ENCODE measurements at regions not wholly inside any gene's neighbourhood (a gene's known extent, or its start where the extent isn't known, plus 50 kb on each side); places are given as distances from the start of the nearest gene placed in this dataset.

DNA sequence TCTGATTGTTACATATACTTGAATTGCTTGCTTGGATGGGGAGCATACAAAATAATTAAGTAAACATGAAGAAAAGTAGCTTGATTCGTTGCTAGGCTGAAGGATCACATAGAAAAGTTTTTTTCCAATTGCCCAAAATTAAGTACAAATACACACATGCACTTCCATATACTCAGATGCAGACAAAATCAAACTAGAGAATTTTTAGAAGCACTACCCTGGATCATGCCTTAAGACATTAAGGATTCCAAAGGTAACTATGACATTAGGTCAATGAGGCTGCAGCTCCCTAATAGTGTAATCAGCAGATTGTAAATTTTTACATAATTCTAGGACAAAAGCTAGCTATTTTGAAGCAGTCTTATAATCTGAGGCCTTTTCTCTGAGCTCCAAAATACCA lies 216.9 kb upstream of the TMEM161B start:
- H3K4me3 Mint-ChIP-seq, result no peak overlapping the region
- TF ChIP-seq NANOG (IDR thresholded peaks at IDR 0.05; ENCODE audit: borderline replicate concordance) (no peak), EZH2 (IDR thresholded peaks at IDR 0.05; ENCODE audit: low read depth, unreplicated experiment) (no peak), ZNF331 (CRISPR knock-in tag; IDR thresholded peaks at IDR 0.05; ENCODE audit: low read depth) (no peak), CREB1 (CRISPR knock-in tag; IDR thresholded peaks at IDR 0.05; ENCODE audit: low read depth) (no peak), EZH2phosphoT487 (IDR thresholded peaks at IDR 0.05; ENCODE audit: unreplicated experiment) (no peak)
- TF ChIP-seq, protein P1, sequence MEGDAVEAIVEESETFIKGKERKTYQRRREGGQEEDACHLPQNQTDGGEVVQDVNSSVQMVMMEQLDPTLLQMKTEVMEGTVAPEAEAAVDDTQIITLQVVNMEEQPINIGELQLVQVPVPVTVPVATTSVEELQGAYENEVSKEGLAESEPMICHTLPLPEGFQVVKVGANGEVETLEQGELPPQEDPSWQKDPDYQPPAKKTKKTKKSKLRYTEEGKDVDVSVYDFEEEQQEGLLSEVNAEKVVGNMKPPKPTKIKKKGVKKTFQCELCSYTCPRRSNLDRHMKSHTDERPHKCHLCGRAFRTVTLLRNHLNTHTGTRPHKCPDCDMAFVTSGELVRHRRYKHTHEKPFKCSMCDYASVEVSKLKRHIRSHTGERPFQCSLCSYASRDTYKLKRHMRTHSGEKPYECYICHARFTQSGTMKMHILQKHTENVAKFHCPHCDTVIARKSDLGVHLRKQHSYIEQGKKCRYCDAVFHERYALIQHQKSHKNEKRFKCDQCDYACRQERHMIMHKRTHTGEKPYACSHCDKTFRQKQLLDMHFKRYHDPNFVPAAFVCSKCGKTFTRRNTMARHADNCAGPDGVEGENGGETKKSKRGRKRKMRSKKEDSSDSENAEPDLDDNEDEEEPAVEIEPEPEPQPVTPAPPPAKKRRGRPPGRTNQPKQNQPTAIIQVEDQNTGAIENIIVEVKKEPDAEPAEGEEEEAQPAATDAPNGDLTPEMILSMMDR (conservative IDR thresholded peaks at IDR 0.05; ENCODE audit: low read depth in 2 of 2), result no peak
- TF ChIP-seq, protein P2, sequence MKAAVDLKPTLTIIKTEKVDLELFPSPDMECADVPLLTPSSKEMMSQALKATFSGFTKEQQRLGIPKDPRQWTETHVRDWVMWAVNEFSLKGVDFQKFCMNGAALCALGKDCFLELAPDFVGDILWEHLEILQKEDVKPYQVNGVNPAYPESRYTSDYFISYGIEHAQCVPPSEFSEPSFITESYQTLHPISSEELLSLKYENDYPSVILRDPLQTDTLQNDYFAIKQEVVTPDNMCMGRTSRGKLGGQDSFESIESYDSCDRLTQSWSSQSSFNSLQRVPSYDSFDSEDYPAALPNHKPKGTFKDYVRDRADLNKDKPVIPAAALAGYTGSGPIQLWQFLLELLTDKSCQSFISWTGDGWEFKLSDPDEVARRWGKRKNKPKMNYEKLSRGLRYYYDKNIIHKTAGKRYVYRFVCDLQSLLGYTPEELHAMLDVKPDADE (IDR thresholded peaks at IDR 0.05), result no peak

DNA sequence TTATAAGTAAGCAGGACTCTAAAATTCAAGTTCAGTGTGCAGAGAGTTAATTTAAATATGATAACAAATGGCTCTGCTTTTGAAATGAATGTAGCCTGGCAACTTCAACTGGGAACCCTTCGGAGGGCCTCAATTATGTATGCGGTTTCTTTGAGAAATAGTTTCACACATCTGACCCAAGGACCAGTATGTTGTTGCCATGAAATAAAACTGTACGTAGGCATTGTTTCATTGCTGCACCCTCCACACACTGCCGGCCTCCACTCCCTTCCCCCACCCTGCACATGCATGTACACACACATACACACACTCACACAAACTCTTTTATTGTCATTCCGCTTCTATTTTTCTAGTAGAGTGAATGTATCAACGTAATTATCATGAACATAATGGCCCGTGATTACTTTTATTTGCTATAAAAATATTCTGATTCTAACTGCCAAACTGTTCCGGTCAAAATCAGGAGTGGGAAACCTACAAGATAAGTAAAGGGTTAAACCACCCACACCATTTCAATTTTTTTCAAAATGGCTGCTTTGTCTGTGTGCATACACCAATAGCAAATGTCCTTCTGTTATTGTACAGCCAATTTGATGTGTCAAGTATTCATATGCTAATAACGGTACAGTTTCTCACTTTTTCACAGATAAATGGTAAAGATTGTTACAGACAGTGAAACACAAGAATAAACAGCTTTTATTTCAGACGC lies 215.5 kb upstream of the TMEM161B start:
- Histone ChIP-seq H3K4me1 (ENCODE audit: insufficient read depth) (peaks cover 48% of the 10 kb centered on the region), H3K4me2 (peak overlapping the region; percentile 14; the same call in 1 of the 2 replicates), H3K27me3 (ENCODE audit: insufficient read depth) (no peaks in the 10 kb centered on the region), H3K36me3 (ENCODE audit: insufficient read depth) (no peaks in the 10 kb centered on the region), H3K9me2 (ENCODE audit: insufficient read depth) (no peaks in the 10 kb centered on the region), H2AFZ (no peak overlapping the region), H3K4me3 (no peak overlapping the region), H3K79me2 (replicated peaks; ENCODE audit: insufficient read depth) (no peaks in the 10 kb centered on the region), H3F3A (replicated peaks; ENCODE audit: low read depth) (no peaks in the 10 kb centered on the region), H4K20me1 (replicated peaks; ENCODE audit: insufficient read depth) (no peaks in the 10 kb centered on the region), H3K27ac (ENCODE audit: low read depth) (no peak overlapping the region)
- Mint-ChIP-seq H3K4me1 (peaks cover 60% of the 10 kb centered on the region), H3K4me3 (no peak overlapping the region; the same call in 2 of the 3 replicates), H3K36me3 (ENCODE audit: low read depth) (no peaks in the 10 kb centered on the region), H3K9me3 (no peaks in the 10 kb centered on the region), H3K27ac (peak overlapping the region; percentile 67), H3K27me3 (ENCODE audit: insufficient read depth, low read depth, poor library complexity) (no peaks in the 10 kb centered on the region)
- ATAC-seq (no peak), DNase-seq (ENCODE audit: low spot score) (peak; percentile 20)
- TF ChIP-seq, protein P3, sequence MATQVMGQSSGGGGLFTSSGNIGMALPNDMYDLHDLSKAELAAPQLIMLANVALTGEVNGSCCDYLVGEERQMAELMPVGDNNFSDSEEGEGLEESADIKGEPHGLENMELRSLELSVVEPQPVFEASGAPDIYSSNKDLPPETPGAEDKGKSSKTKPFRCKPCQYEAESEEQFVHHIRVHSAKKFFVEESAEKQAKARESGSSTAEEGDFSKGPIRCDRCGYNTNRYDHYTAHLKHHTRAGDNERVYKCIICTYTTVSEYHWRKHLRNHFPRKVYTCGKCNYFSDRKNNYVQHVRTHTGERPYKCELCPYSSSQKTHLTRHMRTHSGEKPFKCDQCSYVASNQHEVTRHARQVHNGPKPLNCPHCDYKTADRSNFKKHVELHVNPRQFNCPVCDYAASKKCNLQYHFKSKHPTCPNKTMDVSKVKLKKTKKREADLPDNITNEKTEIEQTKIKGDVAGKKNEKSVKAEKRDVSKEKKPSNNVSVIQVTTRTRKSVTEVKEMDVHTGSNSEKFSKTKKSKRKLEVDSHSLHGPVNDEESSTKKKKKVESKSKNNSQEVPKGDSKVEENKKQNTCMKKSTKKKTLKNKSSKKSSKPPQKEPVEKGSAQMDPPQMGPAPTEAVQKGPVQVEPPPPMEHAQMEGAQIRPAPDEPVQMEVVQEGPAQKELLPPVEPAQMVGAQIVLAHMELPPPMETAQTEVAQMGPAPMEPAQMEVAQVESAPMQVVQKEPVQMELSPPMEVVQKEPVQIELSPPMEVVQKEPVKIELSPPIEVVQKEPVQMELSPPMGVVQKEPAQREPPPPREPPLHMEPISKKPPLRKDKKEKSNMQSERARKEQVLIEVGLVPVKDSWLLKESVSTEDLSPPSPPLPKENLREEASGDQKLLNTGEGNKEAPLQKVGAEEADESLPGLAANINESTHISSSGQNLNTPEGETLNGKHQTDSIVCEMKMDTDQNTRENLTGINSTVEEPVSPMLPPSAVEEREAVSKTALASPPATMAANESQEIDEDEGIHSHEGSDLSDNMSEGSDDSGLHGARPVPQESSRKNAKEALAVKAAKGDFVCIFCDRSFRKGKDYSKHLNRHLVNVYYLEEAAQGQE (IDR thresholded peaks at IDR 0.05; ENCODE audit: unreplicated experiment), result no peak

More for the DNA sequence above, 216.9 kb upstream of the TMEM161B start:
- no peaks in the 10 kb centered on the region for H3F3A ChIP-seq (replicated peaks; ENCODE audit: low read depth)
- no peaks in the 10 kb centered on the region for H4K20me1 ChIP-seq (replicated peaks; ENCODE audit: insufficient read depth)
- Mint-ChIP-seq H3K36me3 (ENCODE audit: low read depth) (no peaks in the 10 kb centered on the region), H3K27me3 (ENCODE audit: insufficient read depth, low read depth, poor library complexity) (peaks cover 3% of the 10 kb centered on the region), H3K27ac (no peak overlapping the region), H3K9me3 (no peaks in the 10 kb centered on the region), H3K4me1 (peaks cover 63% of the 10 kb centered on the region)
- H3K9me2 ChIP-seq (ENCODE audit: insufficient read depth), result no peaks in the 10 kb centered on the region
- no peak overlapping the region for H3K27ac ChIP-seq (ENCODE audit: low read depth)
- peaks cover 59% of the 10 kb centered on the region for H3K4me1 ChIP-seq (ENCODE audit: insufficient read depth)
- H3K79me2 ChIP-seq (replicated peaks; ENCODE audit: insufficient read depth), result no peaks in the 10 kb centered on the region
- no peak overlapping the region for H3K4me2 ChIP-seq
- H3K4me3 ChIP-seq, result no peak overlapping the region
- no peak overlapping the region for H2AFZ ChIP-seq
- no peak for DNase-seq (ENCODE audit: low spot score)
- H3K27me3 ChIP-seq (ENCODE audit: insufficient read depth), result no peaks in the 10 kb centered on the region
- no peaks in the 10 kb centered on the region for H3K36me3 ChIP-seq (ENCODE audit: insufficient read depth)
- no peak for ATAC-seq

Measured in GM23338 (cell line).